Left lobe of liver (tissue), 2 donors: ENCODE measurements at regions not wholly inside any gene's neighbourhood (a gene's known extent, or its start where the extent isn't known, plus 50 kb on each side); places are given as distances from the start of the nearest gene placed in this dataset.

Source experiments
- ATAC-seq: fragments of 200-7000 bp; cut with Tn5 transposase; one replicate; pipeline ENCODE4 v1.9.1; 2020; ENCODE audit warnings: mild to moderate bottlenecking, moderate library complexity
- DNase-seq: peaks from one replicate; pipeline ENCODE4 v3.0.0-alpha.2; 2020; ENCODE audit warnings: low spot score
- donor health status: DM: no; HTN: no; CAD: no; lungs with moderate emphysema.
- donor health status: DM: no; HTN: yes; CAD: no.

- no peak for ATAC-seq
- no peak for DNase-seq
Measured at GRCh38 chr2:118791483-118791882, 56.0 kb downstream of the EN1 start.

- peak; percentile 32 for ATAC-seq
- peak; percentile 18 for DNase-seq
Measured at GRCh38 chr2:118786746-118787145, 60.7 kb downstream of the EN1 start.

GRCh38 chr2:118784860-118785259 is 62.6 kb downstream of the EN1 start:
- ATAC-seq (no peak), DNase-seq (no peak)

GRCh38 chr2:118779362-118779761 is 68.1 kb downstream of the EN1 start:
- no peak for ATAC-seq
- no peak for DNase-seq

GRCh38 chr2:118774458-118775133 is 72.9 kb downstream of the EN1 start:
- DNase-seq (peak; percentile 49), ATAC-seq (peak; percentile 98)

- DNase-seq (no peak), ATAC-seq (no peak)
Measured at GRCh38 chr2:118773826-118774225, 73.6 kb downstream of the EN1 start.

GRCh38 chr2:118772487-118773200 is 74.8 kb downstream of the EN1 start:
- no peak for DNase-seq
- ATAC-seq = no peak

GRCh38 chr2:118769707-118770400 is 77.6 kb downstream of the EN1 start:
- no peak for ATAC-seq
- no peak for DNase-seq

- ATAC-seq (no peak), DNase-seq (no peak)
Measured at GRCh38 chr2:118766871-118767270, 80.6 kb downstream of the EN1 start.

GRCh38 chr2:118764855-118765254 is 82.6 kb downstream of the EN1 start:
- ATAC-seq (no peak), DNase-seq (no peak)

GRCh38 chr2:118763797-118764196 is 83.7 kb downstream of the EN1 start:
- DNase-seq = no peak
- ATAC-seq = peak; percentile 86

- no peak for ATAC-seq
Measured at GRCh38 chr2:118762290-118762689, 85.2 kb downstream of the EN1 start.

GRCh38 chr2:118761771-118762170 is 85.7 kb downstream of the EN1 start:
- no peak for ATAC-seq
- DNase-seq = no peak

More at GRCh38 chr2:118762290-118762689, 85.2 kb downstream of the EN1 start:
- DNase-seq = no peak

GRCh38 chr2:118755901-118756300 is 91.5 kb downstream of the EN1 start:
- DNase-seq = no peak
- ATAC-seq = no peak

GRCh38 chr2:118755384-118755783 is 92.1 kb downstream of the EN1 start:
- no peak for ATAC-seq

GRCh38 chr2:118752762-118753429 is 94.6 kb downstream of the EN1 start:
- DNase-seq (no peak), ATAC-seq (no peak)

More at GRCh38 chr2:118755384-118755783, 92.1 kb downstream of the EN1 start:
- no peak for DNase-seq

- ATAC-seq (no peak), DNase-seq (no peak)
Measured at GRCh38 chr2:118750959-118751565, 96.4 kb downstream of the EN1 start.

- no peak for ATAC-seq
- no peak for DNase-seq
Measured at GRCh38 chr2:118748245-118748885, 99.1 kb downstream of the EN1 start.

GRCh38 chr2:118747637-118748036 is 99.8 kb downstream of the EN1 start:
- ATAC-seq = no peak
- DNase-seq = no peak

GRCh38 chr2:118747066-118747465 is 100.4 kb downstream of the EN1 start:
- ATAC-seq (no peak), DNase-seq (no peak)
